DND-41 (cell line): ENCODE measurements at regions not wholly inside any gene's neighbourhood (a gene's known extent, or its start where the extent isn't known, plus 50 kb on each side); places are given as distances from the start of the nearest gene placed in this dataset.

Experiments used
- ATAC-seq: fragments of 200-7000 bp; cut with Tn5 transposase; 3 replicates; pipeline ENCODE4 v1.9.1; 2021; ENCODE audit warnings: low read depth; ENCODE audit not compliant: insufficient read depth
- DNase-seq: peaks from one replicate; pipeline ENCODE4 v3.0.0-alpha.2; 2020
- H2AFZ ChIP-seq: 2 replicates; pipeline ENCODE4 v1.6.0; 2012; ENCODE audit warnings: low read depth, low read length
- H3K27ac ChIP-seq: 2 replicates; pipeline ENCODE4 v1.5.1; 2012; ENCODE audit warnings: low read length, inconsistent platforms
- H3K27me3 ChIP-seq: fragments of 200-600 bp; sonication (generic); 2 replicates; pipeline ENCODE4 v1.6.0; 2012; ENCODE audit warnings: low read length, mild to moderate bottlenecking, inconsistent platforms; ENCODE audit not compliant: insufficient read depth, poor library complexity
- H3K36me3 ChIP-seq: 2 replicates; pipeline ENCODE4 v1.5.1; 2012; ENCODE audit warnings: low read length, inconsistent platforms; ENCODE audit not compliant: insufficient read depth
- H3K4me1 ChIP-seq: 2 replicates; pipeline ENCODE4 v1.5.1; 2012; ENCODE audit warnings: mild to moderate bottlenecking, low read length; ENCODE audit not compliant: insufficient read depth
- H3K4me2 ChIP-seq: 2 replicates; pipeline ENCODE4 v1.6.0; 2012; ENCODE audit warnings: mild to moderate bottlenecking, moderate library complexity, low read length, inconsistent platforms; ENCODE audit not compliant: insufficient read depth
- H3K4me3 ChIP-seq, 2 experiments: fragments of 200-600 bp in 1 of 2; shearing (Covaris generic) in 1 of 2; 2 replicates each; pipeline ENCODE4 v1.5.1; 2012 to 2016; ENCODE audit warnings: inconsistent platforms in 2 of 2, low read length in 2 of 2, mild to moderate bottlenecking in 2 of 2, low read depth in 1 of 2, moderate library complexity in 1 of 2
- H3K79me2 ChIP-seq: 2 replicates; pipeline ENCODE4 v1.6.0; 2012; ENCODE audit warnings: low read length, inconsistent platforms; ENCODE audit not compliant: insufficient read depth
- H3K9ac ChIP-seq: 2 replicates; pipeline ENCODE4 v1.6.0; 2012; ENCODE audit warnings: low read depth, mild to moderate bottlenecking, inconsistent platforms, low read length, moderate library complexity
- H3K9me3 ChIP-seq: 2 replicates; pipeline ENCODE4 v1.5.1; 2012; ENCODE audit warnings: low read length, moderate library complexity, mild to moderate bottlenecking, inconsistent platforms; ENCODE audit not compliant: insufficient read depth, severe bottlenecking
- H4K20me1 ChIP-seq: 2 replicates; pipeline ENCODE4 v1.6.0; 2012; ENCODE audit warnings: low read length; ENCODE audit not compliant: insufficient read depth
- EZH2 ChIP-seq: IDR thresholded peaks from 3 replicates; pipeline ENCODE4 v1.6.1; 2012; ENCODE audit warnings: borderline replicate concordance, low read depth, mild to moderate bottlenecking, moderate library complexity, low read length, inconsistent platforms; ENCODE audit not compliant: severe bottlenecking
- TF ChIP-seq, protein P1 (sequence below): IDR thresholded peaks from 2 replicates; pipeline ENCODE4 v1.5.1; 2012; ENCODE audit warnings: borderline replicate concordance, low read length, moderate library complexity, mild to moderate bottlenecking; ENCODE audit not compliant: poor library complexity, severe bottlenecking; ENCODE audit errors: extremely low read depth

GRCh38 chrX:128365492-128365891 lies 313.3 kb upstream of the ACTRT1 start:
- Histone ChIP-seq H3K9me3 (no peaks in the 10 kb centered on the region), H3K36me3 (no peaks in the 10 kb centered on the region), H3K4me3 (no peak overlapping the region), H3K79me2 (no peaks in the 10 kb centered on the region), H3K27ac (no peak overlapping the region), H3K4me1 (no peaks in the 10 kb centered on the region), H3K9ac (no peak overlapping the region), H3K4me2 (no peak overlapping the region), H3K27me3 (no peaks in the 10 kb centered on the region), H2AFZ (no peak overlapping the region), H4K20me1 (no peaks in the 10 kb centered on the region)
- DNase-seq (no peak), ATAC-seq (no peak)
- TF ChIP-seq, protein P1, sequence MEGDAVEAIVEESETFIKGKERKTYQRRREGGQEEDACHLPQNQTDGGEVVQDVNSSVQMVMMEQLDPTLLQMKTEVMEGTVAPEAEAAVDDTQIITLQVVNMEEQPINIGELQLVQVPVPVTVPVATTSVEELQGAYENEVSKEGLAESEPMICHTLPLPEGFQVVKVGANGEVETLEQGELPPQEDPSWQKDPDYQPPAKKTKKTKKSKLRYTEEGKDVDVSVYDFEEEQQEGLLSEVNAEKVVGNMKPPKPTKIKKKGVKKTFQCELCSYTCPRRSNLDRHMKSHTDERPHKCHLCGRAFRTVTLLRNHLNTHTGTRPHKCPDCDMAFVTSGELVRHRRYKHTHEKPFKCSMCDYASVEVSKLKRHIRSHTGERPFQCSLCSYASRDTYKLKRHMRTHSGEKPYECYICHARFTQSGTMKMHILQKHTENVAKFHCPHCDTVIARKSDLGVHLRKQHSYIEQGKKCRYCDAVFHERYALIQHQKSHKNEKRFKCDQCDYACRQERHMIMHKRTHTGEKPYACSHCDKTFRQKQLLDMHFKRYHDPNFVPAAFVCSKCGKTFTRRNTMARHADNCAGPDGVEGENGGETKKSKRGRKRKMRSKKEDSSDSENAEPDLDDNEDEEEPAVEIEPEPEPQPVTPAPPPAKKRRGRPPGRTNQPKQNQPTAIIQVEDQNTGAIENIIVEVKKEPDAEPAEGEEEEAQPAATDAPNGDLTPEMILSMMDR, result no peak

GRCh38 chrX:128335671-128336070 lies 283.5 kb upstream of the ACTRT1 start:
- no peaks in the 10 kb centered on the region for H3K36me3 ChIP-seq
- DNase-seq, result no peak
- H3K9ac ChIP-seq, result no peak overlapping the region
- no peaks in the 10 kb centered on the region for H3K4me1 ChIP-seq
- no peaks in the 10 kb centered on the region for H3K9me3 ChIP-seq
- no peaks in the 10 kb centered on the region for H3K79me2 ChIP-seq
- H4K20me1 ChIP-seq, result no peaks in the 10 kb centered on the region
- no peak overlapping the region for H3K27ac ChIP-seq
- H2AFZ ChIP-seq, result no peak overlapping the region
- no peaks in the 10 kb centered on the region for H3K27me3 ChIP-seq
- TF ChIP-seq EZH2, result no peak
- TF ChIP-seq, protein P1, result no peak
- H3K4me2 ChIP-seq, result no peak overlapping the region
- ATAC-seq, result no peak
- H3K4me3 ChIP-seq, result no peak overlapping the region

DNA sequence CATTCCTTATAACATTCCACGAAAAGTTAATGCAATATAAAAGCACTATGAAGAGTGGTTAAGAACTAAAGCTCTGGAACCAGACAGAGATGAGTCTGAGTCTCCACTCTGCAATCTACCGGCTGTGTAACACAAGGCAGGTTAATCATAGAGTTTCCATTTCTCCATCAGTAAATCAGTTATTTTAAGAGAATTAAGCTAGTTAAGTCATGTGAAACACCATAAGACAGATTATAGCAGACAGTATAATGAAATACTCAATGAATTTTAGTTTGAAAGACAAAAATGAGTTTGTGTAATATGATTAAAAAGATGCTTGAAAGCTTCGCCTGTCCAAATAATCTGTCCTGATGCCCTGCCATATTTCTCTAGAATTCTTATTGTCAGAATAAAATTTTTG lies 282.6 kb upstream of the ACTRT1 start:
- Histone ChIP-seq H3K4me1 (no peaks in the 10 kb centered on the region), H3K4me3 (no peak overlapping the region), H3K4me2 (no peak overlapping the region), H3K9me3 (no peaks in the 10 kb centered on the region), H3K9ac (no peak overlapping the region), H3K79me2 (no peaks in the 10 kb centered on the region), H3K27me3 (no peaks in the 10 kb centered on the region), H3K36me3 (no peaks in the 10 kb centered on the region), H4K20me1 (no peaks in the 10 kb centered on the region), H2AFZ (no peak overlapping the region), H3K27ac (no peak overlapping the region)
- no peak for DNase-seq
- no peak for TF ChIP-seq EZH2
- TF ChIP-seq, protein P1, result no peak
- ATAC-seq, result no peak

DNA sequence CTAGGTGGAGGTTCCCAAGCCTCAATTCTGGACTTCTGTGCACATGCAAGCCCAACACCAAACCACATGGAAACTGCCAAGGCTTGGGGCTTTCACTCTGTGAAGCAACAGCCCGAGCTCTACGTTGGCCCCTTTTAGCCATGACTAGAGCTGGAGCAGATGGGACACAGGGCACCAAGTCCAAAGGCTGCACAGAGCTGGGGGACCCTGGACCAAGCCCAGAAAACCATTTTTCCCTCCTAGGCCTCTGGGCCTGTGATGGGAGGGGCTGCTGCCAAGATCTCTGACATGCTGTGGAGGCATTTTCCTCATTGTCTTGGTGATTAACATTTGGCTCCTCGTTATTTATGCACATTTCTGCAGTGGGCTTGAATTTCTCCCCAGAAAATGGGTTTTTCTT lies 258.7 kb upstream of the ACTRT1 start:
- no peak for ATAC-seq

More for the DNA sequence above, 258.7 kb upstream of the ACTRT1 start:
- Histone ChIP-seq H3K27ac (no peak overlapping the region), H3K36me3 (no peaks in the 10 kb centered on the region), H3K4me2 (no peak overlapping the region), H3K79me2 (no peaks in the 10 kb centered on the region), H4K20me1 (no peaks in the 10 kb centered on the region), H3K27me3 (no peaks in the 10 kb centered on the region), H3K4me1 (no peaks in the 10 kb centered on the region), H3K4me3 (no peak overlapping the region), H3K9ac (no peak overlapping the region), H3K9me3 (no peaks in the 10 kb centered on the region), H2AFZ (no peak overlapping the region)
- TF ChIP-seq, protein P1, result no peak
- no peak for TF ChIP-seq EZH2
- DNase-seq, result no peak
